ENCODE measurements at regions not wholly inside any gene's neighbourhood (a gene's known extent, or its start where the extent isn't known, plus 50 kb on each side); places are given as distances from the start of the nearest gene placed in this dataset.

DNA sequence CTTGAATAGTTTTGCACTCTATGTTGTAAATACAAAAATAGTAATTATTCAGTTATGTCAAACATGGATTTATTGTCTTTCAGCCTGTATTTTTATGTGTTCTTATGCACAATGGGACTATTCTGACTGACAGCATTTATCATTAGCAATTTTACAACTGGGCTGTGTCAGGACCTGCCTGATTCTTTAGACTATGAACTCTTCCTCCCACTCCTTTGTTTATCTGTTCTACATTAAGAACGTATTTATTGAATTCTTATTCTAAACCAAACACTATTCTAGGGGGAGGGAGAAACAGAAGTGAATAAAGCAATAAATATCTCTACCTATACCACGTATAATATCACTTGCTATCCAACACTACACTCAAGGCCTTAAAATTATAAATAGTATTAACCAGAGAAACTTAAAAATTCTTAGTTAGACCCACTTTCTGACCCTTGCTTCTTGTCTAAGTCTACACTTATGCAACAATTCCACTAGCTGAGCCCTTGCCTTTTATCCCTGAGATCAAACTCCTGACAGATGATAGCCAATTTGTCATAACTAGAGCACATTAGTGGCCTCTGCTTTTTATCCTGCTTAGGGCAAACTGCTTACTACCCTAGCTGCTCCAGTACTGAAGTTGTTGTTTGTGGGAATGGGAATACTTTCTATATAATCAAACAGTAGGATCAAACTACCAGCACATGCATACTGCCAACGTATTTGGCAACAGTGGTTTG lies 494.3 kb downstream of the BRINP3 start:
- no peak for TF ChIP-seq EZH2phosphoT487 (IDR thresholded peaks at IDR 0.05; ENCODE audit: insufficient read depth, low read depth)
- TF ChIP-seq EZH2 (IDR thresholded peaks at IDR 0.05; ENCODE audit: insufficient read depth, poor library complexity, severe bottlenecking), result no peak
